HL-60 (cell line): ENCODE measurements at regions not wholly inside any gene's neighbourhood (a gene's known extent, or its start where the extent isn't known, plus 50 kb on each side); places are given as distances from the start of the nearest gene placed in this dataset.

Source experiments
- CTCF ChIP-seq: IDR thresholded peaks from one replicate; pipeline ENCODE4 v1.5.1; 2011; ENCODE audit warnings: low read length, control low read depth, inconsistent platforms; ENCODE audit not compliant: insufficient read depth
- POLR2AphosphoS5 ChIP-seq: IDR thresholded peaks from 2 replicates; pipeline ENCODE4 v1.6.1; 2012; ENCODE audit warnings: low read depth
- REST ChIP-seq: IDR thresholded peaks from 2 replicates; pipeline ENCODE4 v1.6.1; 2012; ENCODE audit warnings: low read depth; ENCODE audit not compliant: insufficient replicate concordance
- SPI1 ChIP-seq: IDR thresholded peaks from 2 replicates; pipeline ENCODE4 v1.6.1; 2012; ENCODE audit warnings: low read depth, mild to moderate bottlenecking, borderline replicate concordance

- TF ChIP-seq CTCF (no peak), POLR2AphosphoS5 (no peak), REST (no peak), SPI1 (no peak)
Measured at GRCh38 chr13:73754727-73755292, 379.4 kb downstream of the KLF12 start.
